Spleen (tissue), 11 donors: ENCODE measurements at regions not wholly inside any gene's neighbourhood (a gene's known extent, or its start where the extent isn't known, plus 50 kb on each side); places are given as distances from the start of the nearest gene placed in this dataset.

ENCODE experiments used
- DNase-seq: peaks from one replicate; pipeline ENCODE4 v3.0.0-alpha.2; 2020
- H3K27ac ChIP-seq, 8 donors: fragments of 200-600 bp; sonication (generic) in 7 of 8; 1 replicate in 4 of 8; 2 replicates in 4 of 8; pipeline versions ENCODE4 v1.5.0 to v1.8.0; 2016 to 2021; ENCODE audit warnings: inconsistent platforms in 4 of 8, mild to moderate bottlenecking in 4 of 8, moderate library complexity in 1 of 8
- H3K27me3 ChIP-seq, 7 donors: fragments of 200-600 bp; sonication (generic) in 6 of 7; replicated peaks in 1 of 7; 1 replicate in 4 of 7; 2 replicates in 3 of 7; pipeline versions ENCODE4 v1.5.0 to v1.8.0; 2016 to 2021; ENCODE audit warnings: inconsistent platforms in 3 of 7, mild to moderate bottlenecking in 1 of 7
- H3K36me3 ChIP-seq, 6 donors: fragments of 200-600 bp; sonication (generic) in 5 of 6; 1 replicate in 4 of 6; 2 replicates in 2 of 6; pipeline versions ENCODE4 v1.5.0 to v1.8.0; 2016 to 2021; ENCODE audit warnings: inconsistent platforms in 2 of 6
- H3K4me1 ChIP-seq, 6 donors: fragments of 200-600 bp; sonication (generic) in 5 of 6; 1 replicate in 3 of 6; 2 replicates in 3 of 6; pipeline versions ENCODE4 v1.5.0 to v1.8.0; 2016 to 2021; ENCODE audit warnings: inconsistent platforms in 3 of 6
- H3K4me3 ChIP-seq, 8 donors: fragments of 200-600 bp; sonication (generic) in 7 of 8; 1 replicate in 4 of 8; 2 replicates in 4 of 8; pipeline versions ENCODE4 v1.5.0 to v1.8.0; 2016 to 2021; ENCODE audit warnings: inconsistent platforms in 4 of 8, mild to moderate bottlenecking in 4 of 8, moderate library complexity in 2 of 8
- H3K9me3 ChIP-seq, 8 donors: fragments of 200-600 bp; sonication (generic) in 7 of 8; 1 replicate in 4 of 8; 2 replicates in 4 of 8; pipeline versions ENCODE4 v1.5.0 to v1.8.0; 2016 to 2021; ENCODE audit warnings: inconsistent platforms in 4 of 8
- CTCF ChIP-seq, 11 experiments: fragments of 200-600 bp in 7 of 11; fragments of 450-650 bp in 4 of 11; sonication (generic) in 4 of 11; IDR thresholded peaks in 8 of 11; conservative IDR thresholded peaks in 3 of 11; 1 replicate in 7 of 11; 2 replicates in 4 of 11; pipeline versions ENCODE4 v1.4.0 to v1.8.0; 2016 to 2021; ENCODE audit warnings: antibody characterized with exemption in 11 of 11, inconsistent platforms in 4 of 11, mild to moderate bottlenecking in 1 of 11
- POLR2A ChIP-seq, 3 donors: fragments of 450-650 bp; IDR thresholded peaks; one replicate each; pipeline ENCODE4 v1.5.1; 2017; ENCODE audit warnings: antibody characterized with exemption in 3 of 3, mild to moderate bottlenecking in 1 of 3
- POLR2AphosphoS5 ChIP-seq, 3 donors: sonication (generic); formaldehyde crosslinking; IDR thresholded peaks; one replicate each; pipeline ENCODE4 v1.5.1; 2017; ENCODE audit warnings: antibody characterized with exemption in 3 of 3
- WGBS, 5 donors: extraction: QIAGEN DNeasy Blood & Tissue Kit in 3 of 5; methylation state at CpG; one replicate each; pipeline versions ENCODE4 v1.1.5 to v1.1.7; 2013 to 2018; 5-methylcytosine and 5-hydroxymethylcytosine counted together
- intact Hi-C: fragments of 100-400 bp; cut with DNase I; formaldehyde crosslinking; loops from one replicate; pipeline ENCODE4 v1.15.0; 2023; ENCODE audit warnings: low total_unique reads
- donor health status: healthy with polysubstance abuse.
- donor health status: DM: no; HTN: no; CAD: no; lungs with moderate emphysema.
- donor health status: DM: no; HTN: no; CAD: no.
- donor health status: Bipolar disorder and iron deficiency.
- donor health status: healthy.
- donor health status: DM: no; HTN: no; CAD: no.
- donor health status: DM: yes; HTN: yes; CAD: no.

GRCh38 chr21:27365394-27365793 is 398.5 kb upstream of the ADAMTS5 start:
- peaks cover 0 to 12% (median under 1%) of the 10 kb centered on the region in 6 donors for H3K4me1 ChIP-seq
- peaks cover 0 to 5% (median 0%) of the 10 kb centered on the region in 8 donors for H3K9me3 ChIP-seq
- no peak overlapping the region for H3K4me3 ChIP-seq
- TF ChIP-seq POLR2AphosphoS5 (IDR thresholded peaks at IDR 0.05) (no peak), CTCF (IDR thresholded peaks at IDR 0.05 in 8 of 11, conservative IDR thresholded peaks at IDR 0.05 in 3 of 11) (no peak), POLR2A (IDR thresholded peaks at IDR 0.05) (no peak)
- intact Hi-C loops, result no loop called here
- H3K36me3 ChIP-seq, result no peaks in the 10 kb centered on the region
- DNase-seq, result no peak
- H3K27ac ChIP-seq, result no peak overlapping the region
- H3K27me3 ChIP-seq, result no peaks in the 10 kb centered on the region

GRCh38 chr21:27363719-27364477 is 397.0 kb upstream of the ADAMTS5 start:
- no peaks in the 10 kb centered on the region for H3K27me3 ChIP-seq
- intact Hi-C loops, result no loop called here
- 83 to 93% (median 89%) methylated on average over 3 of the region's 3 CpGs for WGBS, 5 donors
- DNase-seq, result no peak
- no peaks in the 10 kb centered on the region for H3K36me3 ChIP-seq
- no peak for TF ChIP-seq POLR2AphosphoS5 (IDR thresholded peaks at IDR 0.05)
- TF ChIP-seq POLR2A (IDR thresholded peaks at IDR 0.05), result no peak
- no peak for TF ChIP-seq CTCF (IDR thresholded peaks at IDR 0.05 in 8 of 11, conservative IDR thresholded peaks at IDR 0.05 in 3 of 11)
- H3K27ac ChIP-seq, result no peak overlapping the region
- peaks cover 0 to 5% (median 0%) of the 10 kb centered on the region in 8 donors for H3K9me3 ChIP-seq
- no peaks in the 10 kb centered on the region for H3K4me1 ChIP-seq
- no peak overlapping the region for H3K4me3 ChIP-seq

GRCh38 chr21:27362249-27362648 is 395.4 kb upstream of the ADAMTS5 start:
- H3K27me3 ChIP-seq, result no peaks in the 10 kb centered on the region
- WGBS, 5 donors, result 83 to 88% (median 84%) methylated on average over 1 of the region's 1 CpG
- no peak for DNase-seq
- H3K36me3 ChIP-seq, result no peaks in the 10 kb centered on the region
- no peak overlapping the region for H3K4me3 ChIP-seq
- TF ChIP-seq CTCF (IDR thresholded peaks at IDR 0.05 in 8 of 11, conservative IDR thresholded peaks at IDR 0.05 in 3 of 11) (no peak), POLR2AphosphoS5 (IDR thresholded peaks at IDR 0.05) (no peak), POLR2A (IDR thresholded peaks at IDR 0.05) (no peak)
- no peak overlapping the region for H3K27ac ChIP-seq
- no peaks in the 10 kb centered on the region for H3K4me1 ChIP-seq
- intact Hi-C loops, result no loop called here
- H3K9me3 ChIP-seq, result peaks cover 0 to 5% (median 0%) of the 10 kb centered on the region in 8 donors

GRCh38 chr21:27359141-27359540 is 392.3 kb upstream of the ADAMTS5 start:
- Histone ChIP-seq H3K27ac (no peak overlapping the region), H3K9me3 (no peaks in the 10 kb centered on the region), H3K36me3 (no peaks in the 10 kb centered on the region), H3K4me3 (no peak overlapping the region), H3K27me3 (no peaks in the 10 kb centered on the region), H3K4me1 (no peaks in the 10 kb centered on the region)
- intact Hi-C loops, result no loop called here
- TF ChIP-seq CTCF (IDR thresholded peaks at IDR 0.05 in 8 of 11, conservative IDR thresholded peaks at IDR 0.05 in 3 of 11) (no peak), POLR2AphosphoS5 (IDR thresholded peaks at IDR 0.05) (no peak), POLR2A (IDR thresholded peaks at IDR 0.05) (no peak)
- no peak for DNase-seq
